Cardiac muscle cell (in vitro differentiated cells and primary cell): ENCODE measurements at regions not wholly inside any gene's neighbourhood (a gene's known extent, or its start where the extent isn't known, plus 50 kb on each side); places are given as distances from the start of the nearest gene placed in this dataset.

Experiments used
- DNase-seq, 2 donors: peaks; one replicate each; pipeline versions ENCODE4 v3.0.0 to v3.0.0-alpha.2; 2010 to 2017; ENCODE audit warnings: low read depth in 1 of 2, low spot score in 1 of 2
- H3K27ac ChIP-seq: fragments of 200-600 bp; sonication (generic); 2 replicates; pipeline ENCODE4 v1.5.1; 2016
- H3K27me3 ChIP-seq: fragments of 200-600 bp; sonication (generic); 2 replicates; pipeline ENCODE4 v1.6.0; 2016; ENCODE audit warnings: control low read depth
- H3K36me3 ChIP-seq: fragments of 200-600 bp; sonication (generic); 2 replicates; pipeline ENCODE4 v1.5.1; 2016; ENCODE audit warnings: control low read depth
- H3K4me1 ChIP-seq: fragments of 200-600 bp; sonication (generic); 2 replicates; pipeline ENCODE4 v1.8.1; 2017; ENCODE audit warnings: low read depth, mild to moderate bottlenecking, mixed run types
- H3K4me3 ChIP-seq: fragments of 200-600 bp; sonication (generic); 2 replicates; pipeline ENCODE4 v1.5.1; 2016; ENCODE audit warnings: mild to moderate bottlenecking
- H3K9me3 ChIP-seq: fragments of 200-600 bp; sonication (generic); 2 replicates; pipeline ENCODE4 v1.5.1; 2017; ENCODE audit warnings: low read depth, mild to moderate bottlenecking, control low read depth
- TF ChIP-seq, protein P1 (sequence below): IDR thresholded peaks from 2 replicates; pipeline ENCODE4 v1.5.1; 2012; ENCODE audit warnings: low read depth, mild to moderate bottlenecking, low read length

GRCh38 chr9:27856054-27856453 lies 282.8 kb upstream of the C9orf72 start:
- Histone ChIP-seq H3K9me3 (no peaks in the 10 kb centered on the region), H3K27ac (no peak overlapping the region), H3K4me1 (no peaks in the 10 kb centered on the region), H3K36me3 (no peaks in the 10 kb centered on the region), H3K27me3 (no peaks in the 10 kb centered on the region), H3K4me3 (no peak overlapping the region)
- no peak for DNase-seq
- TF ChIP-seq, protein P1, sequence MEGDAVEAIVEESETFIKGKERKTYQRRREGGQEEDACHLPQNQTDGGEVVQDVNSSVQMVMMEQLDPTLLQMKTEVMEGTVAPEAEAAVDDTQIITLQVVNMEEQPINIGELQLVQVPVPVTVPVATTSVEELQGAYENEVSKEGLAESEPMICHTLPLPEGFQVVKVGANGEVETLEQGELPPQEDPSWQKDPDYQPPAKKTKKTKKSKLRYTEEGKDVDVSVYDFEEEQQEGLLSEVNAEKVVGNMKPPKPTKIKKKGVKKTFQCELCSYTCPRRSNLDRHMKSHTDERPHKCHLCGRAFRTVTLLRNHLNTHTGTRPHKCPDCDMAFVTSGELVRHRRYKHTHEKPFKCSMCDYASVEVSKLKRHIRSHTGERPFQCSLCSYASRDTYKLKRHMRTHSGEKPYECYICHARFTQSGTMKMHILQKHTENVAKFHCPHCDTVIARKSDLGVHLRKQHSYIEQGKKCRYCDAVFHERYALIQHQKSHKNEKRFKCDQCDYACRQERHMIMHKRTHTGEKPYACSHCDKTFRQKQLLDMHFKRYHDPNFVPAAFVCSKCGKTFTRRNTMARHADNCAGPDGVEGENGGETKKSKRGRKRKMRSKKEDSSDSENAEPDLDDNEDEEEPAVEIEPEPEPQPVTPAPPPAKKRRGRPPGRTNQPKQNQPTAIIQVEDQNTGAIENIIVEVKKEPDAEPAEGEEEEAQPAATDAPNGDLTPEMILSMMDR, result no peak

DNA sequence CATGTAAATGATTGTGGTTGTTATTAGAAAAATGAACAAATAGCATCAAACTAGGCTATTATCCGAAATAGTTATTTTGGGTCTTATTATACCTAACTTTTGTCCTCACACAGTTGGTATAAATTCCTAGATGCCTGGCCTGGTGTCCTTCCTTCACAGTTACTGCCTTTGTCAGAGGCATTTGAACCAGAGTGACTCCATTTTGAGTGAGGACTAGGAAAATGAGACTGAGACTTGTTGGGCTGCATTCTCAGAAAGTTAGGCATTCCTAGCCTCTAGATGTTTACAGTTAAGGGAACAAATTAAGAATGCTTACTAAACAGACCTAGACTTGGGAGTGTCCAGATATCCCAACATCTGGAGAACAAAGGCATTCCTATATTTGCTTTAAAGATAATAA lies 283.5 kb upstream of the C9orf72 start:
- no peaks in the 10 kb centered on the region for H3K27me3 ChIP-seq
- H3K36me3 ChIP-seq, result no peaks in the 10 kb centered on the region
- H3K9me3 ChIP-seq, result no peaks in the 10 kb centered on the region
- H3K4me1 ChIP-seq, result no peaks in the 10 kb centered on the region
- H3K27ac ChIP-seq, result no peak overlapping the region
- DNase-seq, result no peak
- no peak overlapping the region for H3K4me3 ChIP-seq
- TF ChIP-seq, protein P1, result no peak

DNA sequence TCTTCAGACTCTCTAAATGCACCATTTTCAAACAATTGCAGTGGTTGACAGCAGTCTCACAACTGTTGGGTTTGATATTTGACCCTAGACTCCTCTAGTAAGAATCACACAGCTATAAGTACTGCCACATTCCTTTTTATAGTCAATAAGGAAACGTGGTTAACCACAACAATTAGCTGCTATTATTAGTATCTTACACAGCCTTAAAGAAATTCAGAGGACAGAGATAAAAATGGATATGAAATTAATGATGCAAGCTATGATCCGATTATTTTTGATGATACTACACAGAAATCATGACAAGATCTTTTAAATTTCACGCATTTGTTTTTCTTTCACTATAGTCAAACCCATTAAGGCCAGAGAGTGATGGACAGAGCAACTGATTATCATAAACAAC lies 288.6 kb upstream of the C9orf72 start:
- Histone ChIP-seq H3K4me3 (no peak overlapping the region), H3K4me1 (peaks cover 15% of the 10 kb centered on the region), H3K27me3 (no peaks in the 10 kb centered on the region), H3K27ac (no peak overlapping the region), H3K36me3 (no peaks in the 10 kb centered on the region), H3K9me3 (no peaks in the 10 kb centered on the region)
- peak in 1 of 2 donors; percentile 33 for DNase-seq
- TF ChIP-seq, protein P1, result no peak

GRCh38 chr9:27864644-27865438 lies 291.6 kb upstream of the C9orf72 start:
- DNase-seq, result peak in 1 of 2 donors; percentile 61
- no peaks in the 10 kb centered on the region for H3K9me3 ChIP-seq
- no peak overlapping the region for H3K4me3 ChIP-seq
- H3K4me1 ChIP-seq, result peaks cover 15% of the 10 kb centered on the region
- no peak overlapping the region for H3K27ac ChIP-seq
- TF ChIP-seq, protein P1, result no peak
- no peaks in the 10 kb centered on the region for H3K27me3 ChIP-seq
- H3K36me3 ChIP-seq, result no peaks in the 10 kb centered on the region

DNA sequence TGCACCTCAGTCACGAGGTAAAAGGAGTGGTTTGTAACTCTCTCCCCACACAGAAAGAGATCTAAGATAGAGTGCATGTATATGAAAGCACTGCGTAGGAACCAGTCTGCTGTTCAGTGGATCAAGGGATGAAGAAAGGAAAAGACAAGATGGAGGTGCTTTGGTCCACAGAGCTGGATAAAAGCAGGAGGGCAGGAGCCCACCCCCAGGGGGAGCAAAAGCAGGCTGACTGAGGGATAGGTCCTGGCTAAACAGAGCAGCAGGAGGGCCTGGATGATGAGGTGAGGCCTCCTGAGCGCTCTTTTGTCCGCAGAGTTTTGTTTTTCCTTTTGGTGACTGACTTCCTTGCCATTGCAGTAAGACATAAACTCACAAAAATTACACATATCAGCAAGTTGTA lies 293.5 kb upstream of the C9orf72 start:
- Histone ChIP-seq H3K36me3 (no peaks in the 10 kb centered on the region), H3K4me3 (no peak overlapping the region), H3K9me3 (no peaks in the 10 kb centered on the region), H3K4me1 (peaks cover 15% of the 10 kb centered on the region), H3K27me3 (no peaks in the 10 kb centered on the region), H3K27ac (no peak overlapping the region)
- DNase-seq, result no peak
- TF ChIP-seq, protein P1, result no peak
